SK-MEL-5 (cell line): ENCODE measurements at regions not wholly inside any gene's neighbourhood (a gene's known extent, or its start where the extent isn't known, plus 50 kb on each side); places are given as distances from the start of the nearest gene placed in this dataset.
"Not testable (repeated sequence)": the region's sequence is repeated elsewhere in the genome, so short reads cannot be mapped to it uniquely, and the experiment has no call there.

ENCODE experiments used
- DNase-seq: peaks from one replicate; pipeline ENCODE4 v3.0.0-alpha.2; 2016; ENCODE audit warnings: low read depth, low spot score
- in situ Hi-C: cut with HindIII; loops from 2 replicates; pipeline ENCODE4 v1.10.0; 2016; ENCODE audit warnings: low sequenced_read_pairs, high pct_unique_total_duplicates, low pct_unique_long_range_greater_than_20kb

GRCh38 chr3:27779176-27779575 is 57.1 kb upstream of the EOMES start:
- DNase-seq = no peak
- in situ Hi-C loops = no loop called here

GRCh38 chr3:27789420-27789819 is 67.3 kb upstream of the EOMES start:
- DNase-seq = no peak
- in situ Hi-C loops = no loop called here

- in situ Hi-C loops = no loop called here
- DNase-seq = no peak
These were observed 69.8 kb upstream of the EOMES start for GRCh38 chr3:27791956-27792355.

- no peak for DNase-seq
- in situ Hi-C loops = no loop called here
These were observed 70.7 kb upstream of the EOMES start for GRCh38 chr3:27792869-27793268.

- DNase-seq = no peak
- in situ Hi-C loops = no loop called here
These were observed 72.1 kb upstream of the EOMES start for GRCh38 chr3:27794211-27794610.

- in situ Hi-C loops = no loop called here
- DNase-seq = no peak
These were observed 74.3 kb upstream of the EOMES start for GRCh38 chr3:27796365-27796875.

GRCh38 chr3:27797773-27798172 is 75.7 kb upstream of the EOMES start:
- no peak for DNase-seq
- in situ Hi-C loops = no loop called here

GRCh38 chr3:27800261-27800660 is 78.1 kb upstream of the EOMES start:
- DNase-seq = no peak
- in situ Hi-C loops = no loop called here

- in situ Hi-C loops = no loop called here
- DNase-seq = no peak
These were observed 80.3 kb upstream of the EOMES start for GRCh38 chr3:27802425-27802824.

GRCh38 chr3:27802849-27803248 is 80.7 kb upstream of the EOMES start:
- in situ Hi-C loops = no loop called here

GRCh38 chr3:27805282-27805681 is 83.2 kb upstream of the EOMES start:
- DNase-seq = no peak
- in situ Hi-C loops = no loop called here

More at GRCh38 chr3:27802849-27803248, 80.7 kb upstream of the EOMES start:
- DNase-seq = no peak

GRCh38 chr3:27813255-27813654 is 91.1 kb upstream of the EOMES start:
- in situ Hi-C loops = no loop called here
- no peak for DNase-seq

GRCh38 chr3:27821609-27822008 is 99.5 kb upstream of the EOMES start:
- DNase-seq, in situ Hi-C loops: not testable (repeated sequence)

GRCh38 chr3:27824312-27825200 is 102.4 kb upstream of the EOMES start:
- DNase-seq = no peak
- in situ Hi-C loops = no loop called here

GRCh38 chr3:27826448-27826847 is 104.3 kb upstream of the EOMES start:
- no peak for DNase-seq
- in situ Hi-C loops = no loop called here

GRCh38 chr3:27827041-27827440 is 104.9 kb upstream of the EOMES start:
- in situ Hi-C loops = no loop called here
- DNase-seq = peak; percentile 60

- in situ Hi-C loops = no loop called here
These were observed 118.9 kb upstream of the EOMES start for GRCh38 chr3:27840807-27841594.

GRCh38 chr3:27844052-27844675 is 122.0 kb upstream of the EOMES start:
- in situ Hi-C loops = no loop called here

More at GRCh38 chr3:27840807-27841594, 118.9 kb upstream of the EOMES start:
- no peak for DNase-seq

More at GRCh38 chr3:27844052-27844675, 122.0 kb upstream of the EOMES start:
- no peak for DNase-seq
